Activated CD4-positive, alpha-beta T cell treated with anti-CD3 and anti-CD28 coated beads, Interleukin-2, amount 50 U/mL, for 4 hours (primary cell): ENCODE measurements at regions not wholly inside any gene's neighbourhood (a gene's known extent, or its start where the extent isn't known, plus 50 kb on each side); places are given as distances from the start of the nearest gene placed in this dataset.

ENCODE experiments used
- DNase-seq, 2 experiments: peaks; one replicate each; pipeline ENCODE4 v3.0.0-alpha.2; 2020

DNA sequence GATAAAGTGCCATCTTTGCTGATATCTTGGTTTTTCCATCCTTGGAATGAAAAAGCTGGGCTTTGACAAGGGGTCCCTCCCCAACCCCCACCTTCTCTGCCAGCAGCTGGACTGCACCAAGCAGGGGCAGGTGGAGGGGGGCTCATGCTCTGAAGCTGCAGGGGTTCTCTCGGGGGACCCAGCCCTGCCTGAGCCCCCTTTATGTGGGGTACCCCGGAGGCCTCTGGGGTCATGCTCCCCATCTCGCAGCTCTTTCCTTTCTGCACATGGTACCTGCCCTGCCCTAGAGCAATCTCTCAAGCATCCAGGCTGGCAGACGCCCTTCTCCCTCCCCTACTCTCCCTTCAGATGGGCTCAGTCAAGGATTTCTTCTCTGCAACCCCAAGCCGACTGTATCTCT is 146.7 kb upstream of the PTPN1 start:
- DNase-seq = no peak

- no peak for DNase-seq
Observed at GRCh38 chr20:50364542-50364941, 145.6 kb upstream of the PTPN1 start.

- peak; percentile 32 for DNase-seq
Observed at GRCh38 chr20:50366270-50367103, 143.7 kb upstream of the PTPN1 start.

GRCh38 chr20:50367104-50367674 is 143.0 kb upstream of the PTPN1 start:
- DNase-seq = no peak

- DNase-seq = no peak
Observed at GRCh38 chr20:50367739-50368375, 142.3 kb upstream of the PTPN1 start.

- no peak for DNase-seq
Observed at GRCh38 chr20:50368386-50368785, 141.8 kb upstream of the PTPN1 start.

DNA sequence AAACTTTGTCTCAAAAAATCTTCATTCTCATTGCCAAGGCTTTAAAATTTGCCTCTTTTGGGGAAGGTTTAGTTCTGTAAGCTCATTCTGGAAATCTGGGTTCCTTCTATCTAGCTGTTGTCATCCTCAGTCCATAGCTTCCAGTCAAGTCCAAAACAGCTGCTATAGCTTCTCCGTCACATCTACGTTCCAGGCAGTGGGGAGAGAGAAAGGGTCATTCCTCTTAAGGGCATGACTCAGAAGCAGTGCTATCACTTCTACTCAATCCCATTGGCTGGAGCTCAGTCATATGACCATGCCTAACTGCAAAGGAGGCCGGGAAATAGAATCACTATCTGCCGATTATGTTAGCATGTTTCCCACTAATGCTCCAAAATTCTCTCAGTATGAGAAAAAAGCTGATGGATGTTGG is 141.4 kb upstream of the PTPN1 start:
- no peak for DNase-seq

- no peak for DNase-seq
Observed at GRCh38 chr20:50369225-50370035, 140.8 kb upstream of the PTPN1 start.

- DNase-seq = no peak
Observed at GRCh38 chr20:50370036-50370566, 140.1 kb upstream of the PTPN1 start.

DNA sequence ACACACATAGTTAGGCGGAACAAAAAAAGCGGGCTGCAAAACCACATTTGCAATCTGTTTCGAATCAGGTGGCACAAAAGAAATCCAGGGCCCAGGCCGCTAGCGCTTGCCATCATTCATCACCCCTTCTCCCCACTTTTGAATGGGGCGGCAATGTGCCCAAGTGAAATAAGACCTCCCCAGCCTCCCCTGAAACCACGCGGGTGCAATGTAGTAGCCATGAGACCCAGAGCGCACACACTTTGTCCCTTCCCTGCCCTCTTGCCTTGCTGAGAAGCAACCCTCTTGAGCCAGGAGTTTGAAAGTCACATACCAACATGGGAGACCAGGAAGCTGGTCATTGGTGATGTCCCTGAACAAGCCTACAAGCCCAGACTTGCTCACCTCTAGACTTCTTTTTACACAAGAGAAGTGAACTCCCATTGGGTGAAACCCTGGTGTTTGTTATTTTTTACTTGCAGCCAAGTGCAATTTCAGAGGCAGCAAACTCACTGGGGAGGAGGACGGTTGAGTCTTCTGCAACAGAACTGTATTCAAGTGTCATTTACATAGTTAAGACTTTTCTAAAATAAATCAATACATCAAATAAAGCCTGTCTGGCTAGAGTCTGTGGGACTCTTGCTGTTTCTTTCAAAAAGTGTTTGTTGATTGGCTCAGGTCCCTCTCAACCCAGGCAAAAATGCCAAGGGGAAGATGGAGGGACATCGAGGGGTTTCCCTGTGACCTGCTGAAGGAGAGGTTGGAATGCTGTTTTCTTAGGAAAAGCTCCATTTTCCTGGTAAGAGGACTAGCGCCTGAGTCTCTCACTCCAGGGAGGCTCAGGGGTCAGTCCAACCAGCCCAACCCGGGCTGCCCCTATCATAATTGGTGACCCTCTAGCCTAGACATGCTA is 138.1 kb upstream of the PTPN1 start:
- DNase-seq = no peak

DNA sequence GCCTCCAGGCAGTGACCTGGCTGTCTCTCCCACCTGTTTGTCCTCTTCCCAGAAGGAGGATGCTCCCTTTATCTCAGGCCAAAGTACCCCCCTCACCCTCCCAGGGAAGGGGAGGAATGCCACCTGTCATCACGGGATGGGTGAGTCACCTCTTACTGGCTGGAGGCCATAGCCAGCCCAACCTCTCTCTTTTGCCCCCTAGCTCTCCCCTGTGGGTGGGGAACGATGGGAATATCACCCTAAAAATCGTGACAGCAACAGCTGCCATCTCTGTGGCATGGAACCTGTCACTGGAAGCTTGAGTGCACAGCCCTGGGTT is 137.5 kb upstream of the PTPN1 start:
- DNase-seq = no peak

GRCh38 chr20:50373674-50374286 is 136.4 kb upstream of the PTPN1 start:
- no peak for DNase-seq

DNA sequence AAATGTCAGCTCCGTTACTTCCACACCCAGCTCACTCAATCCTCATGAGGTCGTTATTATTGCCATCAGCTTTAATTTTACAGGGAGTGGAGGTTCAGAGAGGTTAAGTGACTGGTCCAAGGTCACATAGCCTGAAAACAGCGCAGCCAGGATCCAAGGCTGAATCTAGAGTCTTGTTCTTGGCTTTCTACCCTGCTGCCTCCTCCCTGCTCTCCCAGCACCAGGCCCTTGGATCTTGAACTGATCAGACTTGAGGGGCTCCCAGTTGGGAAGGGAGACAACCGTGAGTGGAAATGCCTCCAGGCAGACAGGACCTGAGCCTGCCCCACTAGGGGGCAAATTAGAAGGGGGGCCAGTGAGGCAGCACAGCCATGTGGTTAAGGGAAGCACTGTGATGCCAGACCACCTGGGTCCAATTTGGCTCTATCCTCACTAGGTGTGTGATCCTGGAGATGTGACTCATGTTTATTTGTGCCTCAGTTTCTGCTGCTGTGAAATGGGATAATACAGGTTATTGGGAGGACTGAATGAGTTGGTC is 135.6 kb upstream of the PTPN1 start:
- no peak for DNase-seq

DNA sequence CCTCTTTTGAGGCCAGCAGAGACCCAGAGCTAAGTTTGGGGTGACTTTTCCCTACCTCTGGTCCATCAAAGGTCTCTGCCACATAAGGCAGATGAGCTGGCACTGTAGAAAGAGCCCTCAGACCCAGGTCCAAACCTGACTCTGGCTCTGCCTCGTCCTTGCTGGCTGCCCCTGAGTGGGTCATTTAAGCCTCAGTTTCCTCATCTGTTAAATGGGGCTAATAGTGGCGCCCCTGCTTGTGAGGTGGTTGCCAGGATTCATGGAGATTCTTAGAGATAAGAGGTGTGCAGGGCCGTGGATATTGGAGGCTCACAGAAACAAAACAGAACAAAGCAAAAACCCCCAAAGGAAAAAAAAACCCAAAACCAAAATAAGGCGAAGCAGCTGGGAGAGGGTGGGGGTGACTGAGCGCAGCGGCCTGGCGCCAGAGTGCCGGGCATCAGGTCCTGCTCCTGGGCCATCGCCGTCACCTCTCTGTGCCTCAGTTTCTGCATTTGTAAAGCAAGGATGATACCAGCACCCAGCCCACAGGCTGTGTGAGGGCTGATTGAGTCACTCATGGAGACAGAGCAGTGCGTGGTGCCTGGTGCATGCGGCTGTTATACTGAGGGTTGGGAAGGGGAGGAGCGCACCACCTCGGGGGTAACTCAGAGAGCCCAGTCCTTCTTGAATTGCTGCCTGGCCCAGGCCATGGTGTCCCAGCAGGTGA is 133.8 kb upstream of the PTPN1 start:
- no peak for DNase-seq

DNA sequence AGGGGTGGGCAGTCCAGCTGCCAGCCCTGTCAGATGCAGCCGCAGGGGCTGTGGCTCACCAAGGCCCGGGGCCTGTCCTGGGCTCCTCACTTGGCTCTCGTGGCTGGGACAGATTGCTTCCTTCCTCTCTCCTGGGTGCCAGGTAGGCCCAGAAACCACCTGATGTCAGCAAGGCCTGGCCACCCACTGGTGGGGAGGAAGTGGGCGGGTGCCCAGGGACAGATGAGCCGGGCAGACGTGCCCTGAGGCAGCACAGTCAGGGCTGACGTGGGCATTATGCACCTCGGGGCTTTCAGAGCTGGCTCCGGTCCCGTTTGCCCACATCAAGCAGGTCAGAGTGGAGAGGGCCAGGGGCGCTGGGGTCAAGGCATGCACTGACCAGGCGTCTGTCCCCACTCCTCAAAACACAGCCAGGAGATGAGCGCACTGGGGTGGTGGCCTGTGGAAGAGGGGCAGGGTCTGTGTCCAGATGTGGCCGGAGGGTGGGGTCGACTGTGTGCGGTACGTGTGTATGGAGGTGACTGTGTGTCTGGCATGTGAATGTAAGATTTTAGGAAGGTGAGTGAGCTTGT is 133.2 kb upstream of the PTPN1 start:
- no peak for DNase-seq

- no peak for DNase-seq
Observed at GRCh38 chr20:50378170-50379000, 131.8 kb upstream of the PTPN1 start.

- DNase-seq = no peak
Observed at GRCh38 chr20:50379049-50379990, 130.9 kb upstream of the PTPN1 start.
